Stimulated activated CD4-positive, alpha-beta T cell treated with anti-CD3 and anti-CD28 coated beads, Interleukin-2, amount 100 ng/mL, for 24 hours (primary cell): ENCODE measurements at regions not wholly inside any gene's neighbourhood (a gene's known extent, or its start where the extent isn't known, plus 50 kb on each side); places are given as distances from the start of the nearest gene placed in this dataset.
"Not testable (repeated sequence)": the region's sequence is repeated elsewhere in the genome, so short reads cannot be mapped to it uniquely, and the experiment has no call there.

Experiments used
- DNase-seq, 2 donors: peaks; one replicate each; pipeline ENCODE4 v3.0.0-alpha.2; 2020

DNA sequence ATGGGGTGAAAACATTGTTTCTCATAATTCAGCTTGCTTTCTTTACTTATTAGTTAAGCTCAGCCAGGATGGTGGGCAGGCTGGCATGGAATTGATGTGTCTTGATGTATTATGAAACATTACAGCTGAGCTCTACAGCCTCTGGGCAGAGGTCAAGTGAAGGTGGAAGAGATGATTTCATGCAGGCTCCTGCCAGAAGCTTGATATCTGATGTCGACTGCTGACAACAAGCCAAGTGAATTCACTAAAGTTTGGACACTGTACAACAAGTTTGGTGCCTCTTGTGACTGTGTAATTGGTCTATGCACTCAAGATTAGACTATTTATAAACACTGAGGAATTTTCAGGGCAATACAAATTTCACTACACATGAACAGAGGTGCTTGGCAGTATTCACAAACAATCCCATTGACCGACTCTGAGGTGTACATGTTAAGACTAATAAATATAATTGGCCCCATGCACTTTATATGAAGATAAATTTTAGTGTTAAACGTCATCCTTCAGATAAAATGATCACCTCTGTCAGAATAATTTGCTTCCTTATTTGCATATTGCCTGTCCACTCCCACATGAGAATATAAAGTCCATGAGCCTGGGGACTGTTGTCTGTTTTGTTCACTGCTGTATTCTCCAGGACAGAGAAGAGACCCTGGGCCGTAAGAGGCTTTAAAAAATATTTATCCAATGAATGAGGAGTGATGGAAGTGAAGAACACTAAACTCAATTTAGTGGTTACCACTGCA lies 612.2 kb downstream of the IQCM start:
- no peak for DNase-seq

DNA sequence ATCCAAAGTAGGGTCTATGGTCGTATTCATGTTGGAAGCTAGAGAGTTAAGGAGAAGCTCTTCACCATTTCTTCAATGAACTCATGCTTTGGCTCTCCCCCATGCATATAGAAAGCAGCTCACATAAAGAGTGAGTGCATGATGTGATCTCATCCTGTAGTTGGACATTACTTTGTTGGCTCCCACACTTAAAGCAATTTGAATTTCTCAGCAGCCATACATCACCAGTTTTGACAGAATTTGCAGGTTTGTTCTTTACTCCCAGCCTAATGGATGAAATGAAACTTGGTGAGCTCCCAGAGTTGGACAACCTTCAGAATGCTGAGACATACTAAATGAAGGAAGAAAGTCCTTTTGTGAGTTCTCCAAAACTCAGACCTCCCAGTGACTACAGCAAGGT lies 613.5 kb downstream of the IQCM start:
- no peak for DNase-seq

DNA sequence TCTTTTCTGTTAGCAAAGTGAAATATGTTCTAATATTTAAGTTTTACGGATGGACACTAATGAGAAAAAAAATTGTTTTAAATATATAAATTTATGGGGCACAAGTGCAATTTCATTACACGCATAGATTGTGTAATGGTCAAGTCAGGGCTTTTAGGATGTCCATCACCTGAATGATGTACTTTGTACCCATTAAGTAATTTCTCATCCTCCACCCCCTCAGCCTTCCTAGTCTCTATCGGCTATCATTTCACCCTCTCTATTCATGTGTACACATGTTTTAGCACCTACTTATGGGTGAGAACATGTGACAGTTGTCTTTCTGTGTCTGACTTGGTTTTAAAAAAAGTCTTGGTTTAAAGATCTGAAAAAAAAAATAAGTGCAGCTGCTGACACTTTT lies 616.0 kb downstream of the IQCM start:
- no peak for DNase-seq

DNA sequence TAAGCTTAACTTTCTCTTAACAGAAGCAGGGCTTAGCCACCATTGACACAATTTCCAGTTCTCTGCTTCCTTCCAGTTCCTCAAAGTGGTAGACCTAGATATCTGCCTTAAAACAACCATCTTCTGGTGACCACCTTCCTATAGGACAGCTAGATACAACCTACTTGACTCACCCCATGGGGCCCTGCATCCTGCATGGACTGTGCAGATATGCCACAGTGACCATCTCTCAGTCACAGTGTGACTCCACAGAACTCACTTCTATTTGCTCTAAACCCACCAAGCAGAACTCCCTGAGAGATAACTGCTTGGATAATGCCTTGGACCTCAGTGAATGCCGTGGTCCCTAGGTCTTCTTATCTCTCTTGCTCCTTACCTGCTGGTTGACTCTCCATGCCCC lies 621.6 kb downstream of the IQCM start:
- DNase-seq = no peak

DNA sequence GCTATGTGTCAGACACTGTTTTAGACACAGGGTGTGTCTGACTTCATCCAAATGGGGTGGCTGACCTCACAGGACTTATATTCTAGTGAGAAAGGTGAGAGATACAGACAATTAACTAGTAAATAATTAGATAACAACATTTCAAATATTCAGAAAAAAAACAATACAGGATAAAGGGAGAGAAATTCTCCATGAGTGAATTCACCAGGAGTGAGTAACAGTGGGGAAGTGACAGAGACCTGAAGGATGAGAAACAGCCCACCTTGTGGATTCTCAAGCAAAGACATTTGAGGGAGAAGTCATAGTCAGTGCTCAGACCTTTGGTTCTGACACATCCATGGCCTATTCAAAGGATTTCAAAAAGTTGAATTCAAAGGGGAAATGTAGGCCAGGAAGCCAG lies 627.9 kb downstream of the IQCM start:
- no peak for DNase-seq

DNA sequence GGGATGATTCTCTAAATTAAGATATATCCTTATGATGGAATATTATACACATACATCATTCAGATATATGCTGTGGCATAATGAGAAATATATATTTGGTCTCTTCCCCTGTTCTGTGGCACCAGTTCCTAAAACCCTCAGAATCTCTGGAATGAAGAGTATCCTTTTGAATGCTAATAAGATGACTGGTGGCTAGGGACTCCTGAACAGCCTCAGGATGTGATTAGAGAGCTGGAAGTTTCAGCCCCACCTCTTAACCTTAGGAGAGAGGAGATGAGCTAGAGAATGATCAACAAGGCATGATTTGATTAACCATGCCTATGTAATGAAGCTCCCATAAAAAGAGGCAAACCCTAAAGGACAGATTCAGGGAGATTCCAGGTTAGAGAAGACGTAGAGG lies 632.0 kb downstream of the IQCM start:
- no peak for DNase-seq

DNA sequence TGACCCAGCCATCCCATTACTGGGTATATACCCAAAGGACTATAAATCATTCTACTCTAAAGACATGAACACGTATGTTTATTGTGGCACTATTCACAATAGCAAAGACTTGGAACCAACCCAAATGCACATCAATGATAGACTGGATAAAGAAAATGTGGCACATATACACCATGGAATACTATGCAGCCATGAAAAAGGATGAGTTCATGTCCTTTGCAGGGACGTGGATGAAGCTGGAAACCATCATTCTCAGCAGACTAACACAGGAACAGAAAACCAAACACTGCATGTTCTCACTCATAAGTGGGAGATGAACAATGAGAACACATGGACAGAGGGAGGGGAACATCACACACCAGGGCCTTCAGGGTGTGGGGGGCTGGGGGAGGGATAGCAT lies 634.2 kb downstream of the IQCM start:
- DNase-seq = not testable (repeated sequence)

DNA sequence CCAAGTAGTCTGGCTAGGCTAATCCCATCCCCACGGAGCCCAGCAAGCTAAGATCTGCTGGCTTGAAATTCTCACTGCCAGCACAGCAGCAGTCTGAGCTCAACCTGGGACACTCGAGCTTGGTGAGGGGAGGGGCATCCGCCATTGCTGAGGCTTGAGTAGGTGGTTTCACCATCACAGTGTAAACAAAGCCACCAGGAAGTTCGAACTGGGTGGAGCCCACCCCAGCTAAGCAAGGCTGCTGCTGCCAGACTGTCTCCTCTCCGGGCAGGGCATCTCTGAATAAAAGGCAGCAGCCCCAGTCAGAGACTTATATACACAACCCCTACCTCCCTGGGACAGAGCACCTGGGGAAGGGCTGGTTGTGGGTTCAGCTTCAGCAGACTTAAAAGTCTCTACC lies 639.6 kb downstream of the IQCM start:
- no peak for DNase-seq

DNA sequence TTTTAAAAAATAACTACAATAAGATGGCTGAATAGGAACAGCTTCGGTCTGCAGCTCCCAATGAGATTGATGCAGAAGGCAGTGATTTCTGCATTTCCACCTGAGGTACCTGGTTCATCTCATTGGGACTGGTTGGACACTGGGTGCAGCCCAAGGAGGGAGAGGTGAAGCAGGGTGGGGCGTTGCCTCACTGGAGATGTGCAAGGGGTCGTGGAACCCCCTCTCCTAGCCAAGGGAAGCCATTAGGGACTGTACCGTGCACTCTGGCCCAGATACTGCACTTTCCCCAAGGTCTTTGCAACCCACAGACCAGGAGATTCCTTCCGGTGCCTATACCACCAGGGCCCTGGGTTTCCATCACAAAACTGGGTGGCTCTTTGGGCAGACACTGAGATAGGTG lies 640.1 kb downstream of the IQCM start:
- no peak for DNase-seq

DNA sequence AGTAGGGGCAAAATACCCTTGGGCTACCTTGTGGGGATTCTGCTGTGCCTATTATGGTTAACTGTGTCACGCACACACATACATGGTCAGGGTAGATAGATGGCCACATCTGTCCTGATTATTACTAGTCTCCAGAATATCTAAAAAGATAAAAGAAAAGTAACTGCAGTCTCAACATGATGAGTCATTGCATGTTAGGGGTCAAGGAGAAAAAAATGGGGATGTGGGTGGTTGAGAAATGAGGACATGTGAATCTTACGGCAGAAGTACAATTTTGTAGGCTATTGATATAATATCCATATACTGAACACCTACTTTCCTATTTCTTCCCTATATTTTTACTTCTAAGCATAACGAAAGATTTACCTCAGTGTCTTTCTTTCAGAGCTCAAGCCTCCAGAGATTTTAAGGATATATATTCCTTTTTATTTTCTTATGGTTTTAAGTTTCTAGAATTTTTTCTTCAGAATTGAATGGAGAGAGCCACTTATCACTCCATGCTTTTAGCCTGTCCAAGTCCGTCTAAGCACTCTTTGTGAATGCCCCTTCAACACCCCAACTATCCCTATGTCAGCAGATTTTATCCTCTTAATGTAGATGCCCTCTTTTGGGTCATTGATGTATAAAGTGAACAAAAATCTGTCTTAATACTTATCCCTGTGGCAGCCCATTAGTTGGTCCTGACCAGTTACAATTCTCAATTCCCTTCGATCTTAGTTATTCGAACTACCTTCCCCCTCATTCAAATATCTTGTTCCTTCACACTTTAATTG lies 642.2 kb downstream of the IQCM start:
- no peak for DNase-seq

DNA sequence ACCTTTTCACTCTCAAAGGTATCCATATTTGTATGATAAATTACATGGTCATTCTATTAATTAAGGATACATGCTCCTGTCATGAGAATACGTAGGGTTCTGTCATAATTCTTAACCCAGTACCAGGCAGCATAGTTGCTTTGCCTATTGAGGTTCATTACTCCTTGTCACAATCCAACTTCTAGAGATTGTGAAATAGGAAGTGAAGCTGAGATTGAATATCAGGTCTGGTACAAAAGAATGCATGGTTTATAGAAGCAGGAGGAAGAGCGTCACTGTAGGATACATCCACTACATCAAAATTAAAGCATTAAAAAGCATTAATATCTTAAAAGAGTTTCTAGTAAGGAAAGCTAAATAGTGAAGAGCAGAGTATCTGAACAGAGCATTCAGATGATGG lies 647.0 kb downstream of the IQCM start:
- DNase-seq = no peak

DNA sequence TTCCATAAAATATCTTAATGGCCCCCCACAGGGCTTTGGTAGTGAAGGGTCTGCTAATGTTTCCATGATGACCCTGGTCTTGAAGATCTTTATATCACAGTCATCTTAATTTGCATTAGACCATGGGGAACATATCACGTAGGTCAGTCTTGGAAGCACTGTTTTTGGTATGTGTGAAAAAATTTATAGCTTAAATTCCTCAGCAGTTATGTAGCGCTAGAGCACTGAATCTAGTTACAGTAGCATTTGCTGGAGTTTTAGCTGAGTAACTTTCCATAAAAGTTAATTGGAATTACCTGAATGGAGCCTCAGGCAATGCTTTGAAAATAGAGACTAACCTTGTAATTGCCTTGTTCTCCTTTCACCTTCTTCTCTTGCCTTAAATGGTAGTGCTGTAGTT lies 648.8 kb downstream of the IQCM start:
- DNase-seq = no peak

DNA sequence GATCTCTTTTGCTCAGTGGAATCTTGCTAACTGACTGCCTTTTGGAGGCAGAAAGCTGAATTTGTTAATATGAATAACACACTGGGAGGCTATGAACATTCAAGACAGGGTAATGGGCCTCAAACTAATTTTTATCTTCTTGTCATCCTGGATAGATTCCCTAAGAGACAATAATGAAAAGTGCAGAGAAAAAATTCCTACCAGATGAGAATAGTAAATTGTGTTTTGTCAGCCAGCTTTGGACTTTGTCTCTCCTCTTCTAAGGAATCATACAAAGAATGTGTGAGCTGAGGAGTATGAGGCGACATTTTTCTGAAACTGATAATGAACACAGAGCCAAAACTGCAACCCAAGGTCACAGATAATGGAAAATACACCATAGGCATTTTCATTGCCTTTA lies 649.3 kb downstream of the IQCM start:
- DNase-seq = no peak

DNA sequence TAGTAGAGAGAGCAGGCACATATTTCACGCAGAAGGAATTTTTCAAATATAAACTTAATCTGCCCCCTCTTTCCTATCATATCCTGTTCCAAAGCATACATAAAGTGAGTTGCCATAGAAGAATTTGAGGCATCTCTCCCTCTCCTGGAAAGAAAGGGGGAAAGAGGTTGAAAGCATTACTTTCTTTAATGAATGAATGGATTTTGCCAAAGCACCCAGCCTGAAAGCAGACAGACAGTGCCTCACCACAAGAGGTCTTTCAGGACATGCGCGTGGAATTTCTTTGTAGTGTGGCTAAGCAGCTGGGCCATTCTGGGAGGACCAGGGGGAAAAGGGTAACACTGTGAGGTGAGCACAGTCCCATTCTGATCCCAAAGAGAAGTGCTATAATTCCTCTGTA lies 651.4 kb downstream of the IQCM start:
- no peak for DNase-seq

DNA sequence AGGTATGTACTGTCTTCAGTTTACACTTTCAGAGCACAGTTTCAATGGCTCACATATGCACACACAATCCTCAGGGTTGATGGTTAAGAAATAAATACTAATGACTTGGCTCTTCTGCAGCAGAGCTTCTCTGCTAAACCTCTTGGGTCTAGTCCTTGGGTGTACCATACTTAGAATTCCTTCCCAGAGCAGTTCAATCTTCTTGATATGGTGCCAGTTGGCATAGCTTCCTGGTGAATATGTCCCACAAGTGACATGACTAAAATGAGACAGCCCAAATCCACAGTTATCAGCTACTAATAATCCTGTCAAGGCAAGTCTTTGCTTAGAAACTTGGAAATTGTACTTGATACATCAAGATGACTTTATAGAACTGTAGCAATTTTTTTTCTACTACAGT lies 654.4 kb downstream of the IQCM start:
- DNase-seq = no peak

DNA sequence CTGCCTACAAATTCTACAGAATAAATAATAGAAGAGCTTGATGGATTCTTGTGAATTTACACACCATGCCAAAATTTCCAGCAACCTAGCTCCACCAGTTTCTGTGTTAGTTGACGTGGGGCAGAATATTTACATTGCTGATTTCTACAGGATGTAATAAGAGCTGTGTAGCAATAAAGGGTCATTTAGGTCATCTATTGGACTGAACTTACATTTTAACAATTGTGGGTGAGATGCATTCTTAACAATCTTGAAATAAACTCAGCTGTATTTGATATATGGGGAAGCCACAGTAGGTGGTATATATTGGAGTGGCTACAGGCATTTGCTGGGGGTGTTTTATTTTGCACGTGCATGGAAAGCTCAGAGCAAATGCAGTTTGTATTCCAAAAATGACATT lies 655.3 kb downstream of the IQCM start:
- DNase-seq = no peak

DNA sequence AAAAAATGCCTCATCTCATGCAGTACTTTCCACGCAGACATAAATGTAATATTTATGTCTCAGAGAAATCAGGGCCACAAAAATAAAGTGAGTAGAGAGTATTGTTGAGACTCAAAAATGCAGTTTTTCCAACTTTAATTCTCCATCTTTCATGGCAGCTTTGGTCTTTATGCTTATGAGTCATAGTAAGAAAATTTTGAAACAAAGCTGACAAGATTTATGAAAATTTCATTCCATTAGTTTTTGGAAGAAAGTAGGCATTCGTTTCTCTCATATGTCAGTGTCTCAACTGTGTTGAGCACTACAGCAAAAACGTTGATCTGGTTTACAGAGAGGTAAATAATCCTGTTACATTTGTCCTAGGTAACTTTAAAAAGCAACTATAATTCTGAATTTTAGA lies 656.8 kb downstream of the IQCM start:
- DNase-seq = no peak

DNA sequence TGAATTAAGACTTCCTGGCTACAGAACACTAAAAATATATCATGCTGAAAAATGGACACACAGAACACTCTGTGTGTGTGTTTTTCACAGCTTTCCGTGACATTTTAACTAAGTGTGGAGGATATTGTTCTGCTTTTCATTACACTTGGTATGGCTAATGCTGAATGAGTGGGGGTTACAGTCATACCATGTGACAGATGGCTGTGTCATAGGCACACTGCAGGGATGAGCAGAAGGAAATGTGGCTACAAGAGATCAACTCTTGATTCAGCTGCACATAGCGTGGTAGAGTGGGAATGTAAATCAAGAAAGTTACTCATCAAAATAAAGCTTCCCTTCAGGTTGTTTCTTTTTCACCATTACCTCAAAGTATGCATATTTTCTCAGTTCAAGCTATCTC lies 669.8 kb downstream of the IQCM start:
- no peak for DNase-seq

DNA sequence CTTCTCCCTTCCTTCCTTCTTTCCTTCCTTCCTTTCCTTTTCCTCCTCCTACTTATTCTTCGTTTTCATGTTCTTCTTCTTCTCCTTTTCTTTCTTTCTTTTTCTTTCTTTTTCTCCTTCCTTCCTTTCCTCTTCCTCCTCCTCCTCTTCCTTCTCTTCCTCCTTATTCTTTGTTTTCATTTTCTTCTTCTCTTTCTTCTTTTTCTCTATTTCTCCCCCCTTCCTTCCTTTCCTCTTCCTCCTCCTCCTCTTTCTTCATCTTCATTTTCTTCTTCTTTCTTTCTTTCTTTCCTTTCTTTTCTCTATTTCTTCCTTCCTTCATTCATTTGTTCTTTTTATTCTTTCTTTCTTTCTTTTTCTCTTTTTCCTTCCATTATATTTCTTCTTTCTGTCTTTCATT lies 671.6 kb downstream of the IQCM start:
- DNase-seq = no peak

DNA sequence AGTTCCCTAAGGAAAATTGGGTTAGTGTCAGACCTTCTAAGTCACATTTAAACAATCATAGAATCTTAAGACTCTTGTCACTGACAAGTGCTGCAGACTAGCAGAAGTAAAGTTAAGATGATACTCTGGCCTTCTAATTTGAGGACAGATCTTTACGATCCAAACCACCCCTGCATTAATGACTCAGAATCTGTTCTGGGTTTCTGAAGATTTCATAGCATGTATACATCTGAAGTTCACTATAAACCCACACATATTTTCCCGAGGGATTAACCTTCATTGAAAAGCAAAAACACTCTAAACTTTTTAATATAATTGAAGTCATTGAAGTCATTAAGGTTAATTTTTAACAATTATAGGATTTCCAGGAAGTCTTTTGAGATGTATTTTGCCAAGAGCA lies 674.3 kb downstream of the IQCM start:
- DNase-seq = no peak

DNA sequence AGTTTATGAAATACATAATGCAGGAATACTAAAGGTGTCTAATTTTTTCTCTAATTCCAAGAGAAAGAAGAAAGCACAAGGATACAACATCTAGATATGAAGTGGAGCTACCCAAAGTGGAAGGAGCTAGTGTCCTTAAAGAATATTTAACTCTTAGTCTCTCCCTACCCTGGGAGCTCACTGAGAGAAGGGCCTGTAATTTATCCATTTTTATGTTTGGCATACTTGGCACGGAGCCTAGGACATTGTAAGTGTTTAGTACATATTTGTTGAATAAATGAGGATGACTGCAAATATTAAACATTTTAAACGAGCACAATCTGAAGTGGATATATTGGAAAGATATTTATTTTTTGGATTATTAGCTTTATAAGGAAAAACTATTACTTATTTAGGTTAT lies 674.8 kb downstream of the IQCM start:
- no peak for DNase-seq

DNA sequence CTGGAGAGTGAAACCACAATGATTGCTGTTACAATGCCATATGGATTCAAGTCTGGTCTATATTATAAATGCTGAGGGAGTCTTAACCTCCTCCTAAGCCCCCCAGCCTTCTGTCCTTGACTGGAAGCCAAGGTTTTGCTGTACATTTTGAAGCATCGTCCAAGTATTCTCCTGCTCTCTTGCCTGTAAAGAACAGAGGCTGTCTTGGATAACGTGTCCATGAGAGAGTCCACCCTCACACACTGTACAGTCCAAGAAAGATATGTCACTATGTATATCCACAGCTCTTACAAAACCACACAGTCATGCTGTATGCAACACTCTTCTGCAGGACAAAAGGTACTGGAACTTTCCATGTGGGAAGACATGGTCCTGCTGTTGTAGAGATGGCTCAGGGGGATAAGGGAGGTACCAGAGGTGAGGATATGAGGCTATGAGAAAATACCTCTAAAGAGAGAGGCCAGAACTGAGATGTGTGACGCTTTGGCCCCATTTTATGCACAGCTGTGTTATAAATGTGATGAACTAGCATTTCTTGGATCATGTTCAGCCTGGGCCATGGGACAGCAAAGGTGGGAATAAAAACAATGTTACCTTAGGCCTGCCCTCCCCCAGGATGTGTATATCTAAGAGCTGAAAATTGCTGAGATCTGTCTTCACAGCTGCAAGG lies 678.6 kb downstream of the IQCM start:
- DNase-seq = no peak

DNA sequence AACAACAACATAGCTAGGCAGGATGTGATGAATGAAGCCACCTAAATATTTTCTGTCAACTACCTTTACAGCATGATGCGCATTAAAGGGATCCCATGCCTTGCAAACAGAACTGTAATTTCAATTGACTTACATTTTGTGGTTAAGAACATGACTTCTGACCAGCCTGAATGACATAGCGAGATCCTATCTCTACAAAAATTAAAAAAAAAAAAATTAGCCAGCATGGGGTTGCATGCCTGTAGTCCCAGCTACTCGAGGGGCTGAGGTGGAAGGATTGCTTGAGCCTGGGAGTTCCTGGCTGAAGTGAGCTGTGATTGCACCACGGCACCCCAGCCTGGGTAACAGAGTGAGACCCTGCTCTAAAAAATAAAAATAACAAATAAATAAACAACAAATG lies 680.6 kb downstream of the IQCM start:
- DNase-seq = no peak

DNA sequence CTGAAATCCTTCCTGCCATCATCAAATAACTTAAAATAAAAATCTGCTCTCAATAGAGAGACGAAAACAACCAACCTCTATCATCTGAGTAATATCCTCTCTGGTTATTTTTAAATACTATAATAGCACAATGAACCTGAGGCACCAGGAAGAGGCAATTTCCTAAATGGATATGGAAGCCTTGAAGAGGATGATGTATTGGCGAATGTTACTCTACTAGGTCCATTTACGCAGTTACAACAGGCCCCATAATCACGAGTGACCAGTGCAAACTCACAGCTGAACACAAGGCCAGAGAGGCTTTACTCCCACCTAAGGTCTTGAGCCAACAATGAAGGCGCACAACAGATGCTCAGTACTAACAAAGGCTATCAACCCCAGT lies 678.8 kb upstream of the NR3C2 start:
- no peak for DNase-seq
